SK-N-SH treated with all-trans-retinoic acid at 6 μM for 48 hours (cell line): ENCODE measurements at regions not wholly inside any gene's neighbourhood (a gene's known extent, or its start where the extent isn't known, plus 50 kb on each side); places are given as distances from the start of the nearest gene placed in this dataset.
"Not testable (repeated sequence)": the region's sequence is repeated elsewhere in the genome, so short reads cannot be mapped to it uniquely, and the experiment has no call there.

Source experiments
- ATAC-seq: fragments of 200-7000 bp; cut with Tn5 transposase; 3 replicates; pipeline ENCODE4 v1.9.1; 2020; ENCODE audit warnings: mild to moderate bottlenecking, moderate library complexity
- ARNTL ChIP-seq: fragments of 450-650 bp; formaldehyde crosslinking; IDR thresholded peaks from 2 replicates; pipeline ENCODE4 v1.5.0; 2020; ENCODE audit warnings: low read depth, mild to moderate bottlenecking, moderate library complexity, borderline replicate concordance
- BACH2 ChIP-seq: fragments of 250-450 bp; sonication (Bioruptor Pico); IDR thresholded peaks from 2 replicates; pipeline ENCODE4 v1.9.0; 2021; ENCODE audit warnings: mild to moderate bottlenecking, borderline replicate concordance
- CREB5 ChIP-seq: fragments of 250-450 bp; sonication (Bioruptor Pico); IDR thresholded peaks from 2 replicates; pipeline ENCODE4 v1.5.1; 2020; ENCODE audit warnings: low read depth, mild to moderate bottlenecking, moderate library complexity
- CSDC2 ChIP-seq: fragments of 250-450 bp; sonication (Bioruptor Pico); IDR thresholded peaks from 2 replicates; pipeline ENCODE4 v1.5.0; 2020; ENCODE audit warnings: mild to moderate bottlenecking, moderate library complexity
- ESRRG ChIP-seq: fragments of 250-450 bp; sonication (Bioruptor Pico); IDR thresholded peaks from 2 replicates; pipeline ENCODE4 v1.6.1; 2021; ENCODE audit warnings: mild to moderate bottlenecking
- GLIS3 ChIP-seq: fragments of 250-450 bp; sonication (Bioruptor Pico); IDR thresholded peaks from 2 replicates; pipeline ENCODE4 v1.5.0; 2020; ENCODE audit warnings: mild to moderate bottlenecking, moderate library complexity
- OSR1 ChIP-seq: fragments of 250-450 bp; sonication (Bioruptor Pico); IDR thresholded peaks from 2 replicates; pipeline ENCODE4 v1.8.0; 2022; ENCODE audit warnings: moderate library complexity, mild to moderate bottlenecking, inconsistent platforms
- PATZ1 ChIP-seq: fragments of 250-450 bp; sonication (Bioruptor Pico); IDR thresholded peaks from 2 replicates; pipeline ENCODE4 v1.8.0; 2020; ENCODE audit warnings: mild to moderate bottlenecking, moderate library complexity, borderline replicate concordance
- POU6F1 ChIP-seq: fragments of 250-450 bp; sonication (Bioruptor Pico); IDR thresholded peaks from 2 replicates; pipeline ENCODE4 v1.8.0; 2021; ENCODE audit warnings: low read depth, mild to moderate bottlenecking, moderate library complexity, borderline replicate concordance
- PPARA ChIP-seq: fragments of 250-450 bp; sonication (Bioruptor Pico); IDR thresholded peaks from 2 replicates; pipeline ENCODE4 v1.5.0; 2020; ENCODE audit warnings: mild to moderate bottlenecking, borderline replicate concordance
- RARB ChIP-seq: fragments of 250-450 bp; sonication (Bioruptor Pico); IDR thresholded peaks from 2 replicates; pipeline ENCODE4 v1.8.0; 2021; ENCODE audit warnings: mild to moderate bottlenecking, moderate library complexity
- SNAI2 ChIP-seq: fragments of 250-450 bp; sonication (Bioruptor Pico); IDR thresholded peaks from 2 replicates; pipeline ENCODE4 v1.5.0; 2020; ENCODE audit warnings: mild to moderate bottlenecking, moderate library complexity
- TCF4 ChIP-seq: fragments of 250-450 bp; sonication (Bioruptor Pico); IDR thresholded peaks from 2 replicates; pipeline ENCODE4 v1.8.0; 2021; ENCODE audit warnings: mild to moderate bottlenecking, moderate library complexity, borderline replicate concordance
- TOX ChIP-seq: fragments of 250-450 bp; sonication (Bioruptor Pico); IDR thresholded peaks from 2 replicates; pipeline ENCODE4 v1.8.0; 2021; ENCODE audit warnings: mild to moderate bottlenecking, moderate library complexity, borderline replicate concordance
- TSHZ2 ChIP-seq: fragments of 250-450 bp; sonication (Bioruptor Pico); IDR thresholded peaks from 2 replicates; pipeline ENCODE4 v1.5.0; 2020; ENCODE audit warnings: mild to moderate bottlenecking, moderate library complexity
- ZC3H10 ChIP-seq: fragments of 250-450 bp; sonication (Bioruptor Pico); IDR thresholded peaks from 2 replicates; pipeline ENCODE4 v1.5.1; 2021; ENCODE audit warnings: mild to moderate bottlenecking, moderate library complexity
- ZFP3 ChIP-seq: fragments of 250-450 bp; sonication (Bioruptor Pico); IDR thresholded peaks from 2 replicates; pipeline ENCODE4 v1.5.0; 2020; ENCODE audit warnings: mild to moderate bottlenecking, moderate library complexity
- ZFP30 ChIP-seq: fragments of 450-650 bp; formaldehyde crosslinking; IDR thresholded peaks from 2 replicates; pipeline ENCODE4 v1.5.0; 2022; ENCODE audit warnings: mild to moderate bottlenecking, moderate library complexity
- ZNF565 ChIP-seq: fragments of 450-650 bp; formaldehyde crosslinking; conservative IDR thresholded peaks from 2 replicates; pipeline ENCODE4 v1.5.0; 2020; ENCODE audit warnings: low read depth, mild to moderate bottlenecking, moderate library complexity
- ZNF70 ChIP-seq: fragments of 450-650 bp; formaldehyde crosslinking; IDR thresholded peaks from 2 replicates; pipeline ENCODE4 v1.5.0; 2020; ENCODE audit warnings: mild to moderate bottlenecking, moderate library complexity
- ZNF8 ChIP-seq: fragments of 450-650 bp; formaldehyde crosslinking; IDR thresholded peaks from 2 replicates; pipeline ENCODE4 v1.5.0; 2020; ENCODE audit warnings: mild to moderate bottlenecking, moderate library complexity

- ATAC-seq, result no peak
- TF ChIP-seq SNAI2 (no peak), RARB (no peak), ZFP30 (CRISPR knock-in tag) (no peak), ZNF565 (CRISPR knock-in tag) (no peak), POU6F1 (CRISPR knock-in tag) (no peak), GLIS3 (no peak), ESRRG (CRISPR knock-in tag) (no peak), PATZ1 (CRISPR knock-in tag) (no peak), CSDC2 (CRISPR knock-in tag) (no peak), TOX (CRISPR knock-in tag) (no peak), ZC3H10 (CRISPR knock-in tag) (no peak), ZNF70 (CRISPR knock-in tag) (no peak), BACH2 (CRISPR knock-in tag) (no peak)
Observed at GRCh38 chr10:131556061-131556896, 244.8 kb upstream of the TCERG1L start.

GRCh38 chr10:131556897-131557495, 245.5 kb upstream of the TCERG1L start:
- TF ChIP-seq TCF4 (CRISPR knock-in tag) (no peak), BACH2 (CRISPR knock-in tag) (no peak), SNAI2 (no peak), ZFP3 (no peak), OSR1 (CRISPR knock-in tag) (no peak), POU6F1 (CRISPR knock-in tag) (no peak), ZNF70 (CRISPR knock-in tag) (no peak), ZNF8 (CRISPR knock-in tag) (no peak), ARNTL (no peak), TOX (CRISPR knock-in tag) (no peak)
- no peak for ATAC-seq

- not testable (repeated sequence) for ATAC-seq
Observed at GRCh38 chr10:131557956-131558355, 246.4 kb upstream of the TCERG1L start.

GRCh38 chr10:131559450-131559911, 248.0 kb upstream of the TCERG1L start:
- no peak for TF ChIP-seq ZNF8 (CRISPR knock-in tag)
- no peak for TF ChIP-seq RARB
- TF ChIP-seq CSDC2 (CRISPR knock-in tag), result no peak
- TF ChIP-seq ARNTL, result no peak
- no peak for TF ChIP-seq SNAI2
- no peak for TF ChIP-seq PPARA (CRISPR knock-in tag)
- TF ChIP-seq OSR1 (CRISPR knock-in tag), result no peak
- no peak for TF ChIP-seq ZC3H10 (CRISPR knock-in tag)
- no peak for ATAC-seq

GRCh38 chr10:131560166-131560565, 248.6 kb upstream of the TCERG1L start:
- no peak for ATAC-seq
- TF ChIP-seq TCF4 (CRISPR knock-in tag) (no peak), ZC3H10 (CRISPR knock-in tag) (no peak), SNAI2 (no peak), ZFP3 (no peak), CREB5 (no peak), TSHZ2 (CRISPR knock-in tag) (no peak)
